ENCODE measurements at regions not wholly inside any gene's neighbourhood (a gene's known extent, or its start where the extent isn't known, plus 50 kb on each side); places are given as distances from the start of the nearest gene placed in this dataset.

DNA sequence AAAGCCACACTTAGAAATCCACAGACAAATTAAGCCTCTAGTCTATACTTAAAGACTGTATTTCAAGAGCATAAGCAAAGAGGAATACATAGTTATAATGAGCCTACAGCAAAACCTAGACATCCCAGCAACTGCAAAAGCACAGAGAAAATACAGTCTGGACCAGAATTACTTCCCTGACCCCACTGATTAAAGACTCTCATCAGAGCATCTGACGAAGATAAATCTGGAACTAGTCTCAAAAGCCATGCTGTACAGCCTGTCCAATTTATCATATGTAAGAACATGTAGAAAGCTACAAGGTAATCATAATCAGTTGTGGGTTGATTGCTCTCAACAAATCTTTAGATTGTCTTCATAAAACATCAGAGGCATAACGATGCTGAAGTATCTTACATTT is 285.1 kb upstream of the CAND1 start:
- no peak overlapping the region for H3K27ac Mint-ChIP-seq
- Histone ChIP-seq H3K4me1 (ENCODE audit: insufficient read depth) (0 out of 2 replicates have a peak, but pooled peaks cover 4% of the 10 kb centered on the region), H3K79me2 (replicated peaks; ENCODE audit: insufficient read depth) (no peaks in the 10 kb centered on the region), H3F3A (replicated peaks; ENCODE audit: low read depth) (no peaks in the 10 kb centered on the region), H4K20me1 (replicated peaks; ENCODE audit: insufficient read depth) (no peaks in the 10 kb centered on the region), H3K36me3 (ENCODE audit: insufficient read depth) (no peaks in the 10 kb centered on the region), H2AFZ (no peak overlapping the region), H3K4me2 (no peak overlapping the region), H3K27ac (ENCODE audit: low read depth) (no peak overlapping the region), H3K4me3 (no peak overlapping the region), H3K9me2 (ENCODE audit: insufficient read depth) (no peaks in the 10 kb centered on the region), H3K27me3 (ENCODE audit: insufficient read depth) (no peaks in the 10 kb centered on the region)
- peaks cover under 1% of the 10 kb centered on the region for H3K27me3 Mint-ChIP-seq (ENCODE audit: insufficient read depth, low read depth, poor library complexity)
- DNase-seq (ENCODE audit: low spot score) (no peak), ATAC-seq (no peak)
- H3K4me1 Mint-ChIP-seq: peaks cover 10% of the 10 kb centered on the region
- no peak overlapping the region for H3K4me3 Mint-ChIP-seq
- TF ChIP-seq, protein P1, sequence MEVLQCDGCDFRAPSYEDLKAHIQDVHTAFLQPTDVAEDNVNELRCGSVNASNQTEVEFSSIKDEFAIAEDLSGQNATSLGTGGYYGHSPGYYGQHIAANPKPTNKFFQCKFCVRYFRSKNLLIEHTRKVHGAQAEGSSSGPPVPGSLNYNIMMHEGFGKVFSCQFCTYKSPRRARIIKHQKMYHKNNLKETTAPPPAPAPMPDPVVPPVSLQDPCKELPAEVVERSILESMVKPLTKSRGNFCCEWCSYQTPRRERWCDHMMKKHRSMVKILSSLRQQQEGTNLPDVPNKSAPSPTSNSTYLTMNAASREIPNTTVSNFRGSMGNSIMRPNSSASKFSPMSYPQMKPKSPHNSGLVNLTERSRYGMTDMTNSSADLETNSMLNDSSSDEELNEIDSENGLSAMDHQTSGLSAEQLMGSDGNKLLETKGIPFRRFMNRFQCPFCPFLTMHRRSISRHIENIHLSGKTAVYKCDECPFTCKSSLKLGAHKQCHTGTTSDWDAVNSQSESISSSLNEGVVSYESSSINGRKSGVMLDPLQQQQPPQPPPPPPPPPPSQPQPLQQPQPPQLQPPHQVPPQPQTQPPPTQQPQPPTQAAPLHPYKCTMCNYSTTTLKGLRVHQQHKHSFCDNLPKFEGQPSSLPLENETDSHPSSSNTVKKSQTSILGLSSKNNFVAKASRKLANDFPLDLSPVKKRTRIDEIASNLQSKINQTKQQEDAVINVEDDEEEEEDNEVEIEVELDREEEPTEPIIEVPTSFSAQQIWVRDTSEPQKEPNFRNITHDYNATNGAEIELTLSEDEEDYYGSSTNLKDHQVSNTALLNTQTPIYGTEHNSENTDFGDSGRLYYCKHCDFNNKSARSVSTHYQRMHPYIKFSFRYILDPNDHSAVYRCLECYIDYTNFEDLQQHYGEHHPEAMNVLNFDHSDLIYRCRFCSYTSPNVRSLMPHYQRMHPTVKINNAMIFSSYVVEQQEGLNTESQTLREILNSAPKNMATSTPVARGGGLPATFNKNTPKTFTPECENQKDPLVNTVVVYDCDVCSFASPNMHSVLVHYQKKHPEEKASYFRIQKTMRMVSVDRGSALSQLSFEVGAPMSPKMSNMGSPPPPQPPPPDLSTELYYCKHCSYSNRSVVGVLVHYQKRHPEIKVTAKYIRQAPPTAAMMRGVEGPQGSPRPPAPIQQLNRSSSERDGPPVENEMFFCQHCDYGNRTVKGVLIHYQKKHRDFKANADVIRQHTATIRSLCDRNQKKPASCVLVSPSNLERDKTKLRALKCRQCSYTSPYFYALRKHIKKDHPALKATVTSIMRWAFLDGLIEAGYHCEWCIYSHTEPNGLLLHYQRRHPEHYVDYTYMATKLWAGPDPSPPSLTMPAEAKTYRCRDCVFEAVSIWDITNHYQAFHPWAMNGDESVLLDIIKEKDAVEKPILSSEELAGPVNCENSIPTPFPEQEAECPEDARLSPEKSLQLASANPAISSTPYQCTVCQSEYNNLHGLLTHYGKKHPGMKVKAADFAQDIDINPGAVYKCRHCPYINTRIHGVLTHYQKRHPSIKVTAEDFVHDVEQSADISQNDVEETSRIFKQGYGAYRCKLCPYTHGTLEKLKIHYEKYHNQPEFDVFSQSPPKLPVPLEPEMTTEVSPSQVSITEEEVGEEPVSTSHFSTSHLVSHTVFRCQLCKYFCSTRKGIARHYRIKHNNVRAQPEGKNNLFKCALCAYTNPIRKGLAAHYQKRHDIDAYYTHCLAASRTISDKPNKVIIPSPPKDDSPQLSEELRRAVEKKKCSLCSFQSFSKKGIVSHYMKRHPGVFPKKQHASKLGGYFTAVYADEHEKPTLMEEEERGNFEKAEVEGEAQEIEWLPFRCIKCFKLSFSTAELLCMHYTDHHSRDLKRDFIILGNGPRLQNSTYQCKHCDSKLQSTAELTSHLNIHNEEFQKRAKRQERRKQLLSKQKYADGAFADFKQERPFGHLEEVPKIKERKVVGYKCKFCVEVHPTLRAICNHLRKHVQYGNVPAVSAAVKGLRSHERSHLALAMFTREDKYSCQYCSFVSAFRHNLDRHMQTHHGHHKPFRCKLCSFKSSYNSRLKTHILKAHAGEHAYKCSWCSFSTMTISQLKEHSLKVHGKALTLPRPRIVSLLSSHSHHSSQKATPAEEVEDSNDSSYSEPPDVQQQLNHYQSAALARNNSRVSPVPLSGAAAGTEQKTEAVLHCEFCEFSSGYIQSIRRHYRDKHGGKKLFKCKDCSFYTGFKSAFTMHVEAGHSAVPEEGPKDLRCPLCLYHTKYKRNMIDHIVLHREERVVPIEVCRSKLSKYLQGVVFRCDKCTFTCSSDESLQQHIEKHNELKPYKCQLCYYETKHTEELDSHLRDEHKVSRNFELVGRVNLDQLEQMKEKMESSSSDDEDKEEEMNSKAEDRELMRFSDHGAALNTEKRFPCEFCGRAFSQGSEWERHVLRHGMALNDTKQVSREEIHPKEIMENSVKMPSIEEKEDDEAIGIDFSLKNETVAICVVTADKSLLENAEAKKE (CRISPR knock-in tag; IDR thresholded peaks at IDR 0.05): no peak
- TF ChIP-seq EZH2phosphoT487 (IDR thresholded peaks at IDR 0.05; ENCODE audit: unreplicated experiment) (no peak), NANOG (IDR thresholded peaks at IDR 0.05; ENCODE audit: borderline replicate concordance) (no peak), ZNF114 (CRISPR knock-in tag; IDR thresholded peaks at IDR 0.05) (no peak), CREB1 (CRISPR knock-in tag; IDR thresholded peaks at IDR 0.05; ENCODE audit: low read depth) (no peak), EZH2 (IDR thresholded peaks at IDR 0.05; ENCODE audit: low read depth, unreplicated experiment) (no peak), JUNB (IDR thresholded peaks at IDR 0.05; ENCODE audit: unreplicated experiment) (no peak), ZNF331 (CRISPR knock-in tag; IDR thresholded peaks at IDR 0.05; ENCODE audit: low read depth) (no peak), POLR2AphosphoS5 (IDR thresholded peaks at IDR 0.05; ENCODE audit: low read depth) (no peak), STAT1 (IDR thresholded peaks at IDR 0.05; ENCODE audit: unreplicated experiment) (no peak)
- TF ChIP-seq, protein P2, sequence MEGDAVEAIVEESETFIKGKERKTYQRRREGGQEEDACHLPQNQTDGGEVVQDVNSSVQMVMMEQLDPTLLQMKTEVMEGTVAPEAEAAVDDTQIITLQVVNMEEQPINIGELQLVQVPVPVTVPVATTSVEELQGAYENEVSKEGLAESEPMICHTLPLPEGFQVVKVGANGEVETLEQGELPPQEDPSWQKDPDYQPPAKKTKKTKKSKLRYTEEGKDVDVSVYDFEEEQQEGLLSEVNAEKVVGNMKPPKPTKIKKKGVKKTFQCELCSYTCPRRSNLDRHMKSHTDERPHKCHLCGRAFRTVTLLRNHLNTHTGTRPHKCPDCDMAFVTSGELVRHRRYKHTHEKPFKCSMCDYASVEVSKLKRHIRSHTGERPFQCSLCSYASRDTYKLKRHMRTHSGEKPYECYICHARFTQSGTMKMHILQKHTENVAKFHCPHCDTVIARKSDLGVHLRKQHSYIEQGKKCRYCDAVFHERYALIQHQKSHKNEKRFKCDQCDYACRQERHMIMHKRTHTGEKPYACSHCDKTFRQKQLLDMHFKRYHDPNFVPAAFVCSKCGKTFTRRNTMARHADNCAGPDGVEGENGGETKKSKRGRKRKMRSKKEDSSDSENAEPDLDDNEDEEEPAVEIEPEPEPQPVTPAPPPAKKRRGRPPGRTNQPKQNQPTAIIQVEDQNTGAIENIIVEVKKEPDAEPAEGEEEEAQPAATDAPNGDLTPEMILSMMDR (conservative IDR thresholded peaks at IDR 0.05; ENCODE audit: low read depth in 2 of 2): no peak
- TF ChIP-seq, protein P3, sequence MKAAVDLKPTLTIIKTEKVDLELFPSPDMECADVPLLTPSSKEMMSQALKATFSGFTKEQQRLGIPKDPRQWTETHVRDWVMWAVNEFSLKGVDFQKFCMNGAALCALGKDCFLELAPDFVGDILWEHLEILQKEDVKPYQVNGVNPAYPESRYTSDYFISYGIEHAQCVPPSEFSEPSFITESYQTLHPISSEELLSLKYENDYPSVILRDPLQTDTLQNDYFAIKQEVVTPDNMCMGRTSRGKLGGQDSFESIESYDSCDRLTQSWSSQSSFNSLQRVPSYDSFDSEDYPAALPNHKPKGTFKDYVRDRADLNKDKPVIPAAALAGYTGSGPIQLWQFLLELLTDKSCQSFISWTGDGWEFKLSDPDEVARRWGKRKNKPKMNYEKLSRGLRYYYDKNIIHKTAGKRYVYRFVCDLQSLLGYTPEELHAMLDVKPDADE (IDR thresholded peaks at IDR 0.05): no peak
- TF ChIP-seq, protein P4, sequence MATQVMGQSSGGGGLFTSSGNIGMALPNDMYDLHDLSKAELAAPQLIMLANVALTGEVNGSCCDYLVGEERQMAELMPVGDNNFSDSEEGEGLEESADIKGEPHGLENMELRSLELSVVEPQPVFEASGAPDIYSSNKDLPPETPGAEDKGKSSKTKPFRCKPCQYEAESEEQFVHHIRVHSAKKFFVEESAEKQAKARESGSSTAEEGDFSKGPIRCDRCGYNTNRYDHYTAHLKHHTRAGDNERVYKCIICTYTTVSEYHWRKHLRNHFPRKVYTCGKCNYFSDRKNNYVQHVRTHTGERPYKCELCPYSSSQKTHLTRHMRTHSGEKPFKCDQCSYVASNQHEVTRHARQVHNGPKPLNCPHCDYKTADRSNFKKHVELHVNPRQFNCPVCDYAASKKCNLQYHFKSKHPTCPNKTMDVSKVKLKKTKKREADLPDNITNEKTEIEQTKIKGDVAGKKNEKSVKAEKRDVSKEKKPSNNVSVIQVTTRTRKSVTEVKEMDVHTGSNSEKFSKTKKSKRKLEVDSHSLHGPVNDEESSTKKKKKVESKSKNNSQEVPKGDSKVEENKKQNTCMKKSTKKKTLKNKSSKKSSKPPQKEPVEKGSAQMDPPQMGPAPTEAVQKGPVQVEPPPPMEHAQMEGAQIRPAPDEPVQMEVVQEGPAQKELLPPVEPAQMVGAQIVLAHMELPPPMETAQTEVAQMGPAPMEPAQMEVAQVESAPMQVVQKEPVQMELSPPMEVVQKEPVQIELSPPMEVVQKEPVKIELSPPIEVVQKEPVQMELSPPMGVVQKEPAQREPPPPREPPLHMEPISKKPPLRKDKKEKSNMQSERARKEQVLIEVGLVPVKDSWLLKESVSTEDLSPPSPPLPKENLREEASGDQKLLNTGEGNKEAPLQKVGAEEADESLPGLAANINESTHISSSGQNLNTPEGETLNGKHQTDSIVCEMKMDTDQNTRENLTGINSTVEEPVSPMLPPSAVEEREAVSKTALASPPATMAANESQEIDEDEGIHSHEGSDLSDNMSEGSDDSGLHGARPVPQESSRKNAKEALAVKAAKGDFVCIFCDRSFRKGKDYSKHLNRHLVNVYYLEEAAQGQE (IDR thresholded peaks at IDR 0.05; ENCODE audit: unreplicated experiment): no peak
- no peaks in the 10 kb centered on the region; the same call in 2 of the 3 replicates for H3K9me3 Mint-ChIP-seq
- H3K36me3 Mint-ChIP-seq (ENCODE audit: low read depth): no peaks in the 10 kb centered on the region
